GM23338 (cell line): ENCODE measurements at regions not wholly inside any gene's neighbourhood (a gene's known extent, or its start where the extent isn't known, plus 50 kb on each side); places are given as distances from the start of the nearest gene placed in this dataset.

Experiments
- ATAC-seq: fragments of 200-7000 bp; cut with Tn5 transposase; 3 replicates; pipeline ENCODE4 v1.9.1; 2020
- DNase-seq: peaks from one replicate; pipeline ENCODE4 v3.0.0-alpha.2; 2015; ENCODE audit warnings: low spot score
- H2AFZ ChIP-seq: fragments of 200-600 bp; sonication (generic); 2 replicates; pipeline ENCODE4 v1.8.0; 2016; ENCODE audit warnings: antibody characterized with exemption, mild to moderate bottlenecking, moderate library complexity
- H3F3A ChIP-seq: fragments of 200-600 bp; sonication (generic); replicated peaks from 2 replicates; pipeline ENCODE4 v1.8.0; 2017; ENCODE audit warnings: antibody characterized with exemption, mixed run types, low read depth
- H3K27ac ChIP-seq: fragments of 200-600 bp; sonication (generic); 2 replicates; pipeline ENCODE4 v1.6.1; 2016; ENCODE audit warnings: low read depth
- H3K27me3 ChIP-seq: fragments of 200-600 bp; sonication (generic); 2 replicates; pipeline ENCODE4 v1.8.0; 2016; ENCODE audit warnings: mild to moderate bottlenecking, mixed run types, moderate library complexity; ENCODE audit not compliant: insufficient read depth
- H3K36me3 ChIP-seq: fragments of 200-600 bp; sonication (generic); 2 replicates; pipeline ENCODE4 v1.8.0; 2016; ENCODE audit warnings: mild to moderate bottlenecking; ENCODE audit not compliant: insufficient read depth
- H3K4me1 ChIP-seq: fragments of 200-600 bp; sonication (generic); 2 replicates; pipeline ENCODE4 v1.8.0; 2016; ENCODE audit warnings: mild to moderate bottlenecking, moderate library complexity; ENCODE audit not compliant: insufficient read depth
- H3K4me2 ChIP-seq: fragments of 200-600 bp; sonication (generic); 2 replicates; pipeline ENCODE4 v1.7.1; 2017; ENCODE audit warnings: mixed run types
- H3K4me3 ChIP-seq: fragments of 200-600 bp; sonication (generic); 2 replicates; pipeline ENCODE4 v1.6.1; 2016; ENCODE audit warnings: mixed run types
- H3K79me2 ChIP-seq: fragments of 200-600 bp; sonication (generic); replicated peaks from 2 replicates; pipeline ENCODE4 v1.8.0; 2017; ENCODE audit warnings: mild to moderate bottlenecking; ENCODE audit not compliant: insufficient read depth
- H3K9me2 ChIP-seq: fragments of 200-600 bp; sonication (generic); 2 replicates; pipeline ENCODE4 v1.8.0; 2017; ENCODE audit not compliant: insufficient read depth
- H4K20me1 ChIP-seq: fragments of 200-600 bp; sonication (generic); replicated peaks from 2 replicates; pipeline ENCODE4 v1.8.0; 2017; ENCODE audit warnings: mild to moderate bottlenecking; ENCODE audit not compliant: insufficient read depth
- H3K27ac Mint-ChIP-seq: 2 replicates; pipeline ENCODE4 v1.8.0; 2020; ENCODE audit warnings: inconsistent platforms, mild to moderate bottlenecking, moderate library complexity, mixed read lengths
- H3K27me3 Mint-ChIP-seq: 3 replicates; pipeline ENCODE4 v1.8.0; 2022; ENCODE audit warnings: low read depth, mild to moderate bottlenecking, moderate library complexity, mixed read lengths, inconsistent platforms; ENCODE audit not compliant: insufficient read depth, poor library complexity
- H3K36me3 Mint-ChIP-seq: 3 replicates; pipeline ENCODE4 v1.8.0; 2021; ENCODE audit warnings: low read depth, mild to moderate bottlenecking, inconsistent platforms, moderate library complexity, mixed read lengths
- H3K4me1 Mint-ChIP-seq: 3 replicates; pipeline ENCODE4 v1.8.0; 2020; ENCODE audit warnings: mild to moderate bottlenecking, inconsistent platforms, mixed read lengths
- H3K4me3 Mint-ChIP-seq: 3 replicates; pipeline ENCODE4 v1.8.0; 2021; ENCODE audit warnings: moderate library complexity, mild to moderate bottlenecking, inconsistent platforms, mixed read lengths
- H3K9me3 Mint-ChIP-seq: 3 replicates; pipeline ENCODE4 v1.8.0; 2020; ENCODE audit warnings: moderate library complexity, mild to moderate bottlenecking, inconsistent platforms, mixed read lengths
- CREB1 ChIP-seq: fragments of 250-450 bp; sonication (Bioruptor Pico); IDR thresholded peaks from 2 replicates; pipeline ENCODE4 v1.5.0; 2020; ENCODE audit warnings: low read depth, mild to moderate bottlenecking, moderate library complexity
- CTCF ChIP-seq, 2 experiments: fragments of 200-600 bp in 1 of 2; sonication (generic) in 1 of 2; conservative IDR thresholded peaks; 2 replicates each; pipeline versions ENCODE4 v1.5.1 to v1.6.1; 2016 to 2017; ENCODE audit warnings: antibody characterized with exemption in 2 of 2, low read depth in 2 of 2, mild to moderate bottlenecking in 2 of 2, moderate library complexity in 1 of 2
- ETS1 ChIP-seq: IDR thresholded peaks from 2 replicates; pipeline ENCODE4 v1.6.1; 2016; ENCODE audit warnings: antibody characterized with exemption
- EZH2 ChIP-seq: fragments of 200-600 bp; sonication (generic); IDR thresholded peaks from one replicate; pipeline ENCODE4 v1.8.0; 2017; ENCODE audit warnings: antibody characterized with exemption, mild to moderate bottlenecking, low read depth; ENCODE audit not compliant: unreplicated experiment
- EZH2phosphoT487 ChIP-seq: fragments of 200-600 bp; sonication (generic); IDR thresholded peaks from one replicate; pipeline ENCODE4 v1.8.1; 2018; ENCODE audit warnings: antibody characterized with exemption; ENCODE audit not compliant: unreplicated experiment
- JUNB ChIP-seq: IDR thresholded peaks from one replicate; pipeline ENCODE4 v1.6.1; 2016; ENCODE audit warnings: antibody characterized with exemption; ENCODE audit not compliant: unreplicated experiment
- NANOG ChIP-seq: IDR thresholded peaks from 2 replicates; pipeline ENCODE4 v1.6.1; 2016; ENCODE audit warnings: antibody characterized with exemption, borderline replicate concordance
- POLR2AphosphoS5 ChIP-seq: IDR thresholded peaks from 2 replicates; pipeline ENCODE4 v1.6.1; 2016; ENCODE audit warnings: antibody characterized with exemption, low read depth
- REST ChIP-seq: IDR thresholded peaks from one replicate; pipeline ENCODE4 v1.6.1; 2018; ENCODE audit warnings: antibody characterized with exemption; ENCODE audit not compliant: unreplicated experiment
- STAT1 ChIP-seq: IDR thresholded peaks from one replicate; pipeline ENCODE4 v1.6.1; 2016; ENCODE audit warnings: antibody characterized with exemption; ENCODE audit not compliant: unreplicated experiment
- ZNF114 ChIP-seq: fragments of 250-450 bp; sonication (Bioruptor Pico); IDR thresholded peaks from 2 replicates; pipeline ENCODE4 v1.5.0; 2020; ENCODE audit warnings: mild to moderate bottlenecking, moderate library complexity
- ZNF331 ChIP-seq: fragments of 250-450 bp; sonication (Bioruptor Pico); IDR thresholded peaks from 2 replicates; pipeline ENCODE4 v1.5.0; 2020; ENCODE audit warnings: low read depth, mild to moderate bottlenecking, moderate library complexity
- ZNF462 ChIP-seq: fragments of 250-450 bp; sonication (Bioruptor Pico); IDR thresholded peaks from 2 replicates; pipeline ENCODE4 v1.5.0; 2020; ENCODE audit warnings: mild to moderate bottlenecking, moderate library complexity

GRCh38 chr6:71373943-71374342 lies 85.3 kb downstream of the OGFRL1 start:
- no peak overlapping the region for H2AFZ ChIP-seq
- no peak overlapping the region for H3K27ac Mint-ChIP-seq
- H3K36me3 ChIP-seq: no peaks in the 10 kb centered on the region
- no peak overlapping the region for H3K27ac ChIP-seq
- no peak for DNase-seq
- no peaks in the 10 kb centered on the region for H3K79me2 ChIP-seq
- H4K20me1 ChIP-seq: no peaks in the 10 kb centered on the region
- no peak overlapping the region for H3K4me3 ChIP-seq
- no peak for ATAC-seq
- no peaks in the 10 kb centered on the region for H3K4me1 Mint-ChIP-seq
- no peaks in the 10 kb centered on the region for H3K27me3 Mint-ChIP-seq
- no peaks in the 10 kb centered on the region for H3K4me1 ChIP-seq
- H3K9me3 Mint-ChIP-seq: peaks cover 4% of the 10 kb centered on the region; the same call in 2 of the 3 replicates
- H3K27me3 ChIP-seq: no peaks in the 10 kb centered on the region
- no peaks in the 10 kb centered on the region for H3F3A ChIP-seq
- H3K36me3 Mint-ChIP-seq: peaks cover 4% of the 10 kb centered on the region; the same call in 1 of the 3 replicates
- TF ChIP-seq STAT1 (no peak), NANOG (no peak), REST (no peak), ZNF114 (no peak), CREB1 (CRISPR knock-in tag) (no peak), EZH2 (no peak), JUNB (no peak), CTCF (conservative IDR thresholded peaks at IDR 0.05; ENCODE audit: low read depth in 2 of 2) (no peak), ZNF462 (CRISPR knock-in tag) (no peak), ETS1 (no peak), EZH2phosphoT487 (no peak), ZNF331 (CRISPR knock-in tag) (no peak), POLR2AphosphoS5 (no peak)
- no peak overlapping the region for H3K4me2 ChIP-seq
- no peak overlapping the region for H3K4me3 Mint-ChIP-seq
- H3K9me2 ChIP-seq: no peaks in the 10 kb centered on the region; the same call in 1 of the 2 replicates
